ENCODE measurements at regions not wholly inside any gene's neighbourhood (a gene's known extent, or its start where the extent isn't known, plus 50 kb on each side); places are given as distances from the start of the nearest gene placed in this dataset.

DNA sequence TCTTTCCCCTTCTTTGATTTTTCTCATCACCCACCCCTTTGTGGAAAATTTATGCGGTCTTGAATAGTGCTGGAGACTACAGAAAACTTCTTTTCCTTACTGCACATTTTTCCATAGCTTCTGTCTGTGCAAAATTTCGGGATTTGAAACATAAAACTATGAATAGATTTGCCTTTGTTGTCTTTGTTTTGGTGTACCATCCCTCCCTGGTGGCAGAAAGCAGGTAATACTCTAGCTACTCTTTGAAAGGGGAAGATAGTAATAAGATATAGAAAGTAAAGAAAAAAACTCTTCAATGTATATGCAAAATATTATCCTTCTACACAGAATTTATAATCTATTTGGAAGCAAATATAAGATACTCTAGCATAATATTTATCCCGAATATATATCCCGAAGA is 79.1 kb upstream of the LMO3 start:
- DNase-seq (ENCODE audit: low spot score): no peak

GRCh38 chr12:16681196-16681595 is 75.2 kb upstream of the LMO3 start:
- DNase-seq (ENCODE audit: low spot score): no peak

GRCh38 chr12:16675438-16675837 is 69.5 kb upstream of the LMO3 start:
- DNase-seq (ENCODE audit: low spot score): no peak

DNA sequence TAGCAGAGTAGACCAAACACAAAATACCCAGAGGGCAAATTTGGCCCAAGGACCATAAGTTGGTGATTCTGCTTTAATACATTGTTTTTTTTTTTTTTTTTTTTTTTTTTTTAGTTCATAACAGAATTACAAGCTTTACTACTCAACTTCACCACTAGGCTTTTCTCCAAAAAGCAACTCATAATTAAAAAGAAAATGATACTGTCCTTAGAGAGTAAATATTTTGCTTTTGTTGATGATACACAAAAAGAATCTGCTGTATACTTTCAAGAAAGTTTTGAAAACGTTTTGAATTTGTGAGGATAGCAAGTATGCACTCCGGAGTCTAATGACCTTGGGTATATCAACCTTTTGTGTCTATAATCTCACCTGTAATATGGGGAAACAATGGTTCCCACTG is 68.9 kb upstream of the LMO3 start:
- no peak for DNase-seq (ENCODE audit: low spot score)

- DNase-seq (ENCODE audit: low spot score): no peak
These were observed 64.6 kb upstream of the LMO3 start for GRCh38 chr12:16670456-16671050.

DNA sequence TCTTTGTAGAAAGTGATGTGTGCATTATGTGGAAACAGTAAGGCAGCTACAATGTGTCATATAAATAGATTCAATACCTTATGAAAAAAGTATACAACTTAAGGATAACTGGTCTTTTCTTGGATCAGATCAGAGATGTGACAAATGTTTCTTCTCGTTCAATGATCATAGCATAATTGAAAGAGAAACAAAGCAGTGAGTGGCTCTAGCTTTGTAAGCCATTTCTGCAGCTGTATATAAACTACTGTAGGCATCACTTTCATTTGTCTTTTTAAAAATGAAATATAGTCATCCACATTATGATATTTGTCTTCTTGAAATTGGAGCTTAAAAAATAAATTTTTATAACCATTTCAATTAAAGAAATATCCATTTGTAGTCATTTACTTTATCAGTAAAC is 63.8 kb upstream of the LMO3 start:
- no peak for DNase-seq (ENCODE audit: low spot score)

- DNase-seq (ENCODE audit: low spot score): no peak
These were observed 62.2 kb upstream of the LMO3 start for GRCh38 chr12:16668198-16668597.

- DNase-seq (ENCODE audit: low spot score): no peak
These were observed 52.7 kb upstream of the LMO3 start for GRCh38 chr12:16658699-16659098.

Measured in mucosa of gallbladder (tissue), 1 donor.